Activated CD8-positive, alpha-beta memory T cell treated with anti-CD3 and anti-CD28 coated beads, Interleukin-2, amount 50 U/mL, for 1 hour (primary cell): ENCODE measurements at regions not wholly inside any gene's neighbourhood (a gene's known extent, or its start where the extent isn't known, plus 50 kb on each side); places are given as distances from the start of the nearest gene placed in this dataset.

Experiments
- DNase-seq: peaks from one replicate; pipeline ENCODE4 v3.0.0-alpha.2; 2020; ENCODE audit errors: extremely low read depth

- no peak for DNase-seq
These were observed 260.3 kb upstream of the MOCS1 start for GRCh38 chr6:40194447-40195170.

- DNase-seq = no peak
These were observed 258.3 kb upstream of the MOCS1 start for GRCh38 chr6:40192516-40192915.

GRCh38 chr6:40188931-40189330, 254.7 kb upstream of the MOCS1 start:
- DNase-seq = no peak

- no peak for DNase-seq
These were observed 253.4 kb upstream of the MOCS1 start for GRCh38 chr6:40187535-40188144.

- no peak for DNase-seq
These were observed 251.2 kb upstream of the MOCS1 start for GRCh38 chr6:40185486-40185885.

GRCh38 chr6:40183902-40184301, 249.6 kb upstream of the MOCS1 start:
- no peak for DNase-seq

- DNase-seq = no peak
These were observed 247.1 kb upstream of the MOCS1 start for GRCh38 chr6:40181367-40181766.

GRCh38 chr6:40180271-40180670, 246.0 kb upstream of the MOCS1 start:
- DNase-seq = no peak

GRCh38 chr6:40179496-40179895, 245.2 kb upstream of the MOCS1 start:
- DNase-seq = no peak

GRCh38 chr6:40177598-40177997, 243.3 kb upstream of the MOCS1 start:
- DNase-seq = no peak

- no peak for DNase-seq
These were observed 241.9 kb upstream of the MOCS1 start for GRCh38 chr6:40176152-40176551.

GRCh38 chr6:40172272-40172671, 238.0 kb upstream of the MOCS1 start:
- no peak for DNase-seq

GRCh38 chr6:40171343-40171742, 237.1 kb upstream of the MOCS1 start:
- no peak for DNase-seq

GRCh38 chr6:40170856-40171255, 236.6 kb upstream of the MOCS1 start:
- DNase-seq = no peak

GRCh38 chr6:40169878-40170277, 235.6 kb upstream of the MOCS1 start:
- no peak for DNase-seq

GRCh38 chr6:40166963-40167362, 232.7 kb upstream of the MOCS1 start:
- no peak for DNase-seq

GRCh38 chr6:40165036-40165709, 230.9 kb upstream of the MOCS1 start:
- no peak for DNase-seq

GRCh38 chr6:40164345-40164755, 230.1 kb upstream of the MOCS1 start:
- DNase-seq = no peak

- DNase-seq = no peak
These were observed 229.7 kb upstream of the MOCS1 start for GRCh38 chr6:40163924-40164323.

- DNase-seq = no peak
These were observed 227.8 kb upstream of the MOCS1 start for GRCh38 chr6:40162074-40162473.

GRCh38 chr6:40160826-40161225, 226.6 kb upstream of the MOCS1 start:
- no peak for DNase-seq

- no peak for DNase-seq
These were observed 225.6 kb upstream of the MOCS1 start for GRCh38 chr6:40159865-40160264.
